Mesenteric fat pad (tissue), 1 donor: ENCODE measurements at regions not wholly inside any gene's neighbourhood (a gene's known extent, or its start where the extent isn't known, plus 50 kb on each side); places are given as distances from the start of the nearest gene placed in this dataset.

Experiments used
- DNase-seq: peaks from one replicate; pipeline ENCODE4 v3.0.0-alpha.2; 2020; ENCODE audit warnings: low spot score
- donor health status: DM: yes; HTN: yes; CAD: no.

GRCh38 chr4:180189666-180190065, 2053.5 kb upstream of the TENM3 start:
- no peak for DNase-seq

GRCh38 chr4:180190382-180190781, 2052.8 kb upstream of the TENM3 start:
- no peak for DNase-seq

GRCh38 chr4:180197471-180197870, 2045.7 kb upstream of the TENM3 start:
- no peak for DNase-seq

GRCh38 chr4:180203349-180203748, 2039.9 kb upstream of the TENM3 start:
- no peak for DNase-seq

GRCh38 chr4:180205276-180205675, 2037.9 kb upstream of the TENM3 start:
- no peak for DNase-seq

GRCh38 chr4:180207921-180208320, 2035.3 kb upstream of the TENM3 start:
- DNase-seq: no peak

- DNase-seq: no peak
These were observed 2026.1 kb upstream of the TENM3 start for GRCh38 chr4:180217070-180217469.

- DNase-seq: no peak
These were observed 2024.1 kb upstream of the TENM3 start for GRCh38 chr4:180219080-180219479.

GRCh38 chr4:180225977-180226376, 2017.2 kb upstream of the TENM3 start:
- no peak for DNase-seq

- DNase-seq: no peak
These were observed 2008.5 kb upstream of the TENM3 start for GRCh38 chr4:180234730-180235129.

GRCh38 chr4:180240670-180241069, 2002.5 kb upstream of the TENM3 start:
- no peak for DNase-seq

GRCh38 chr4:180253419-180253818, 1989.8 kb upstream of the TENM3 start:
- DNase-seq: no peak

- DNase-seq: no peak
These were observed 1981.9 kb upstream of the TENM3 start for GRCh38 chr4:180261346-180261745.

GRCh38 chr4:180280076-180280475, 1963.1 kb upstream of the TENM3 start:
- DNase-seq: no peak

- no peak for DNase-seq
These were observed 1962.4 kb upstream of the TENM3 start for GRCh38 chr4:180280726-180281297.

GRCh38 chr4:180281724-180282123, 1961.5 kb upstream of the TENM3 start:
- DNase-seq: no peak

- no peak for DNase-seq
These were observed 1958.9 kb upstream of the TENM3 start for GRCh38 chr4:180284267-180284666.

- no peak for DNase-seq
These were observed 1957.4 kb upstream of the TENM3 start for GRCh38 chr4:180285796-180286195.

GRCh38 chr4:180292339-180292738, 1950.9 kb upstream of the TENM3 start:
- no peak for DNase-seq

GRCh38 chr4:180296036-180296599, 1947.1 kb upstream of the TENM3 start:
- DNase-seq: no peak

GRCh38 chr4:180304321-180304720, 1938.9 kb upstream of the TENM3 start:
- DNase-seq: no peak

- DNase-seq: no peak
These were observed 1932.6 kb upstream of the TENM3 start for GRCh38 chr4:180310616-180311015.

GRCh38 chr4:180314972-180315371, 1928.2 kb upstream of the TENM3 start:
- no peak for DNase-seq

- no peak for DNase-seq
These were observed 1912.7 kb upstream of the TENM3 start for GRCh38 chr4:180330521-180330920.
